Esophagus muscularis mucosa (tissue), 4 donors: ENCODE measurements at regions not wholly inside any gene's neighbourhood (a gene's known extent, or its start where the extent isn't known, plus 50 kb on each side); places are given as distances from the start of the nearest gene placed in this dataset.

Source experiments
- CTCF ChIP-seq, 3 experiments: fragments of 200-600 bp in 2 of 3; fragments of 450-650 bp in 1 of 3; sonication (generic) in 2 of 3; IDR thresholded peaks; one replicate each; pipeline ENCODE4 v1.5.1; 2017 to 2019; ENCODE audit warnings: antibody characterized with exemption in 3 of 3, mild to moderate bottlenecking in 2 of 3, moderate library complexity in 1 of 3
- EP300 ChIP-seq: sonication (generic); formaldehyde crosslinking; IDR thresholded peaks from one replicate; pipeline ENCODE4 v1.6.1; 2017; ENCODE audit warnings: antibody characterized with exemption
- POLR2A ChIP-seq: fragments of 450-650 bp; IDR thresholded peaks from one replicate; pipeline ENCODE4 v1.6.1; 2017; ENCODE audit warnings: antibody characterized with exemption, moderate library complexity, mild to moderate bottlenecking, low read depth
- POLR2AphosphoS5 ChIP-seq, 2 donors: sonication (generic); formaldehyde crosslinking; IDR thresholded peaks; one replicate each; pipeline ENCODE4 v1.6.1; 2017; ENCODE audit warnings: antibody characterized with exemption in 2 of 2

GRCh38 chr1:60227601-60228000 lies 154.0 kb upstream of the C1orf87 start:
- TF ChIP-seq CTCF (IDR thresholded peaks at IDR 0.05) (no peak), POLR2A (no peak), POLR2AphosphoS5 (IDR thresholded peaks at IDR 0.05) (no peak), EP300 (no peak)
